Left ventricle myocardium inferior (tissue), 1 donor: ENCODE measurements at regions not wholly inside any gene's neighbourhood (a gene's known extent, or its start where the extent isn't known, plus 50 kb on each side); places are given as distances from the start of the nearest gene placed in this dataset.

Experiments
- DNase-seq: peaks from one replicate; pipeline ENCODE4 v3.0.0-alpha.2; 2020
- H3K27ac ChIP-seq: fragments of 200-600 bp; replicated peaks from 2 replicates; pipeline ENCODE4 v1.8.0; 2021
- H3K27me3 ChIP-seq: fragments of 200-600 bp; 2 replicates; pipeline ENCODE4 v1.8.0; 2021; ENCODE audit warnings: low read depth
- H3K36me3 ChIP-seq: fragments of 200-600 bp; 2 replicates; pipeline ENCODE4 v1.8.0; 2021
- H3K4me1 ChIP-seq: fragments of 200-600 bp; 2 replicates; pipeline ENCODE4 v1.8.0; 2021
- H3K4me3 ChIP-seq: fragments of 200-600 bp; 2 replicates; pipeline ENCODE4 v1.8.0; 2021; ENCODE audit warnings: mild to moderate bottlenecking, moderate library complexity
- H3K9me3 ChIP-seq: fragments of 200-600 bp; replicated peaks from 2 replicates; pipeline ENCODE4 v1.8.0; 2021
- intact Hi-C: fragments of 100-400 bp; cut with micrococcal nuclease; formaldehyde crosslinking; loops from one replicate; pipeline ENCODE4 v1.11.0; 2022
- TF ChIP-seq, protein P1 (sequence below): fragments of 200-600 bp; IDR thresholded peaks from 2 replicates; pipeline ENCODE4 v1.8.0; 2021; ENCODE audit warnings: antibody characterized with exemption, mild to moderate bottlenecking, borderline replicate concordance
- donor health status: DM: no; HTN: yes; CAD: no; lungs with severe emphysema.

GRCh38 chr18:51363384-51363783 is 165.9 kb upstream of the MEX3C start:
- no peak overlapping the region for H3K4me3 ChIP-seq
- H3K4me1 ChIP-seq, result peaks cover 16% of the 10 kb centered on the region
- no peak overlapping the region for H3K27ac ChIP-seq
- DNase-seq, result no peak
- no peaks in the 10 kb centered on the region for H3K27me3 ChIP-seq
- TF ChIP-seq, protein P1, sequence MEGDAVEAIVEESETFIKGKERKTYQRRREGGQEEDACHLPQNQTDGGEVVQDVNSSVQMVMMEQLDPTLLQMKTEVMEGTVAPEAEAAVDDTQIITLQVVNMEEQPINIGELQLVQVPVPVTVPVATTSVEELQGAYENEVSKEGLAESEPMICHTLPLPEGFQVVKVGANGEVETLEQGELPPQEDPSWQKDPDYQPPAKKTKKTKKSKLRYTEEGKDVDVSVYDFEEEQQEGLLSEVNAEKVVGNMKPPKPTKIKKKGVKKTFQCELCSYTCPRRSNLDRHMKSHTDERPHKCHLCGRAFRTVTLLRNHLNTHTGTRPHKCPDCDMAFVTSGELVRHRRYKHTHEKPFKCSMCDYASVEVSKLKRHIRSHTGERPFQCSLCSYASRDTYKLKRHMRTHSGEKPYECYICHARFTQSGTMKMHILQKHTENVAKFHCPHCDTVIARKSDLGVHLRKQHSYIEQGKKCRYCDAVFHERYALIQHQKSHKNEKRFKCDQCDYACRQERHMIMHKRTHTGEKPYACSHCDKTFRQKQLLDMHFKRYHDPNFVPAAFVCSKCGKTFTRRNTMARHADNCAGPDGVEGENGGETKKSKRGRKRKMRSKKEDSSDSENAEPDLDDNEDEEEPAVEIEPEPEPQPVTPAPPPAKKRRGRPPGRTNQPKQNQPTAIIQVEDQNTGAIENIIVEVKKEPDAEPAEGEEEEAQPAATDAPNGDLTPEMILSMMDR, result no peak
- intact Hi-C loops, result no loop called here
- no peaks in the 10 kb centered on the region for H3K36me3 ChIP-seq
- H3K9me3 ChIP-seq, result no peaks in the 10 kb centered on the region

- TF ChIP-seq, protein P1, result no peak
- Histone ChIP-seq H3K4me1 (no peaks in the 10 kb centered on the region), H3K27ac (no peak overlapping the region), H3K9me3 (peaks cover 18% of the 10 kb centered on the region), H3K4me3 (no peak overlapping the region), H3K27me3 (no peaks in the 10 kb centered on the region), H3K36me3 (no peaks in the 10 kb centered on the region)
- intact Hi-C loops, result no loop called here
- DNase-seq, result no peak
These were observed 173.5 kb upstream of the MEX3C start for GRCh38 chr18:51370996-51371395.

DNA sequence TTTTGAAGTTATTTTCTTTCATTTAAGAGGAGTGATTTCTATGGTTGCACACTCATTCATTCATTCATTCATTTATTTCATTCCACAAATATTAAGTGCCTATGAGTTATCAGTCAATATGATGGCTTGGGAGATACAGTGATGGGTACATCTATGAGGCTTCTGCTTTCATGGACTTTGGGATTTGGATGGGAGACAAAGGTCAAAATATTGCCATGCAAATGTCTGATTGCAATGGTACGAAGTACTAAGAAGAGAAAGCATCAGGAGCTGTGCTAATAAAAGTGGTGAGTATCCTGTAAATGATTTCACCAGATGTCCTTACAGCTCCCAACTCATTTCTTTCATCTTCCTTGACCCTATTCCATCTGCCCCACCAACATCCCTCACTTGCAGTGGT is 174.4 kb upstream of the MEX3C start:
- Histone ChIP-seq H3K4me1 (no peaks in the 10 kb centered on the region), H3K27me3 (no peaks in the 10 kb centered on the region), H3K9me3 (peaks cover 18% of the 10 kb centered on the region), H3K4me3 (no peak overlapping the region), H3K27ac (no peak overlapping the region), H3K36me3 (no peaks in the 10 kb centered on the region)
- intact Hi-C loops, result no loop called here
- DNase-seq, result no peak
- TF ChIP-seq, protein P1, result no peak

DNA sequence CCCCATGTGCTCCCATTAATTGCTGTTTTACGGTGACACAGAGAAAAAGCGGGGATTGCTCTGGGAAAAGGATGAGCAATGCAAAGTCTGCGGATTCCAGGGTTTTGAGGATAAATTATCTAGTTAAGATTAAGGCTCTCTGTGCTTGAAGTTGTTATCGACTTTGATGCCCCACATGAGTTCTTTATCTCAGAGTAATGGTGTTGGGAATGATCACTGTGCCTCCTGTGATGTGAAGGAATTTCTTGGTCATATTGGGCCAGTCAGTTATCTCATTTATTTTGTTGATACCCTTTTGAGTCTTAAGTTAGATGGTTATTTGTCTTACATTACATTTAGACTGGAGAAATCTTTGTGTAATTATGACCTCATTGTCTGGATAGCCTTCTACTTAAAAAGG is 184.6 kb upstream of the MEX3C start:
- intact Hi-C loops, result no loop called here

DNA sequence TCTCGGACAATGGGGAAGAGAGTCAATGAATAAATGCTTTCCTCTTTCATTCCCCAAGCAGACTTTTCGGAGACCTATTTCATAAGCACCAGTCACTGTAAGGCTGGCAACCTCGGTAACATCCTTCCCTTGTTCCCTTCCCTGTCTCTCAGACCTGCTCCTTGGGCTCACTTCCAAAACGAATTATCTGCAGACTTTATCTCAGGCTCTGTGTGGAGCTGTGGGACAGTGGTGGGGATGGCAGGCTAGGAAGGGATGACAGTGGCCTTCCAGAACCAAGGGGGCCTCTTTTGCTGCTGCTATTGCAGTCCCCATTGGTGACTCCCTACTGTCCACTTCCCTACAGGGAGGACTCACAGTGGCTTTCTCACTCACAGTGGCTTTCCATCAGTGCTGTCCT is 185.6 kb upstream of the MEX3C start:
- no peak overlapping the region for H3K4me3 ChIP-seq
- H3K4me1 ChIP-seq, result no peaks in the 10 kb centered on the region
- intact Hi-C loops, result no loop called here
- no peak for DNase-seq
- H3K27me3 ChIP-seq, result no peaks in the 10 kb centered on the region
- TF ChIP-seq, protein P1, result no peak
- H3K27ac ChIP-seq, result no peak overlapping the region
- H3K9me3 ChIP-seq, result no peaks in the 10 kb centered on the region
- H3K36me3 ChIP-seq, result no peaks in the 10 kb centered on the region

More for the DNA sequence above, 184.6 kb upstream of the MEX3C start:
- H3K4me3 ChIP-seq, result no peak overlapping the region
- H3K27me3 ChIP-seq, result no peaks in the 10 kb centered on the region
- TF ChIP-seq, protein P1, result no peak
- no peaks in the 10 kb centered on the region for H3K4me1 ChIP-seq
- no peak for DNase-seq
- H3K9me3 ChIP-seq, result no peaks in the 10 kb centered on the region
- no peaks in the 10 kb centered on the region for H3K36me3 ChIP-seq
- no peak overlapping the region for H3K27ac ChIP-seq

DNA sequence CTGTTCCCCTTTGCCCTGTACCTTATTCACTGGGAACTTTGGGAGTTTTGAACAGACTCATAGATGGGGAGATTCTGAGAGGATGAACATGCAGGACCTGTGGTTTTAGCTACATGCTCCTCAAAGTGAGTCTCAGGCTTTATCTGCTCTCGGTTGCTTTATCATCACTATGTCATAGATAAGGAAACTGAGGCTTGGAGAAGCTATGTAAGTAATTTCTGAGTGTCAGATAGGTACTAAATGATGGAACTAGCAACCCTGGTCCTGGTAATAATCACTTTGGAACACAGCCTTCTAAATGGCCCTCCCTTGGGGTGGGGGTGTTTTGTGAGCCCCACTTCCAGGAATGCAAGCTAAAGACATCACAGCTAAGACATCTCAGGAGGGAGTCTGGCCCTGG is 186.2 kb upstream of the MEX3C start:
- TF ChIP-seq, protein P1, result no peak
- intact Hi-C loops, result no loop called here
- Histone ChIP-seq H3K4me1 (no peaks in the 10 kb centered on the region), H3K4me3 (no peak overlapping the region), H3K36me3 (no peaks in the 10 kb centered on the region), H3K9me3 (no peaks in the 10 kb centered on the region), H3K27me3 (no peaks in the 10 kb centered on the region), H3K27ac (no peak overlapping the region)
- DNase-seq, result no peak
